Fibroblast of gingiva (primary cell): ENCODE measurements at regions not wholly inside any gene's neighbourhood (a gene's known extent, or its start where the extent isn't known, plus 50 kb on each side); places are given as distances from the start of the nearest gene placed in this dataset.
A peak's percentile ranks its signal among the peaks of the same experiment; 100 is the strongest.

Experiments used
- DNase-seq: peaks from one replicate; pipeline ENCODE4 v3.0.0-alpha.2; 2011; ENCODE audit warnings: low read depth

DNA sequence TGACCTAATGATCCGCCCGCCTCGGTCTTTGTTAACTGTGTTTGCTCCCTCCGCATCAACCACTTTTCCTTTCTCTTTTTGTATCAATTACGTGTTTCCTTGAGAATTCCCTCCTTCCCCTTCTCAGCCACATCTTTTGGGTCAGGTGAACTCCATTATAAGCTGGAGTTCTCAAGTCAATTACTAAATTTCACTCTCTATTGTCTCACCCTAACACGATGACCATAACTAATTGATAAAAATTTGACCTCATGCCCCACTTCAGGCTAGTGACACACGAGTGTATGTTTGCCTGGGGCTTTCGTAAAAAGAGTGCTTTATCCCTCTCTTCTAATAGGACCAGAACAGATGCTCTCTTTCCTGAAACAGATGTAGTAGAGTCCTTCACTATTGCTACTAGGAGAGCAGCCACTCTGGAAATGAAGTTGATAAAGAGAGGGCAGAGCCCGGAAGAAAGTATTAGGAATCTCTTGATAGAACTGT is 403.6 kb upstream of the ANXA10 start:
- DNase-seq = no peak

DNA sequence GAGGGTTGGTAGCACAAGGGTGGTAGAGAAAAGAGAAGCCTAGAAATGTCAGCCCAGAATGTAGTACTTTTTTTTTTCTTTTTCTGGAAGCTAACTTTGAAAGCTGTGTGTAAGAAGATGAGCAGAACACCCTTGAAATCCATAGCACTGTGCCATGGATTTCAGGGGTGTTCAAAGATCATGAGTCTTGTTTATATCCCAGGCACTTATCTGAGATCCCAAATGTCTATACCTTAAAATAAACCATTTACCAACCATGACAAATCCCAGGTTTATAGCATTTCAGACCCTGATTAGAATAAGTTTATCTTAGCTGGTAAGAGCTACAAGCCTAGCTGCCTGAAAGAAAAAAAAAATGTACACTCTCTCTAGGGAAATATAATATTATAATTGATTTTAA is 389.9 kb upstream of the ANXA10 start:
- no peak for DNase-seq

DNA sequence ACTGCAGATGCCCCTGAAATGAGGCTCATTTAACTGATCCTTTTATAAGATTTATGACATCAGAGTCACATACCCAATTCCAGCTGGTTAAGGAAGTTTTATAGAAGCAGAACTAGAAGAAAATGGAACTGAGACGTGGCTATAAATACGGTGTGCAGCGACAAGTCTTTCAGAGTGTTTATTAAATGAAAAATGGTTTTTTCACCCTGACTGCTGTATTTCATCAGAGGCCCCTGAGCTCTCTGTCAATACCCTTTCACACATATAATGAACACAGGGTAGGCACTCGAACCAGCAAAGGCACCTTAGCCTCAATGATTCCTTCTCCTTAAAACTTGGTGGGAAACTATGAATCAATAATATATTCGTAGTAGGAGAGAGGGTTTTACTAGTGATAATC is 380.8 kb upstream of the ANXA10 start:
- DNase-seq = no peak

DNA sequence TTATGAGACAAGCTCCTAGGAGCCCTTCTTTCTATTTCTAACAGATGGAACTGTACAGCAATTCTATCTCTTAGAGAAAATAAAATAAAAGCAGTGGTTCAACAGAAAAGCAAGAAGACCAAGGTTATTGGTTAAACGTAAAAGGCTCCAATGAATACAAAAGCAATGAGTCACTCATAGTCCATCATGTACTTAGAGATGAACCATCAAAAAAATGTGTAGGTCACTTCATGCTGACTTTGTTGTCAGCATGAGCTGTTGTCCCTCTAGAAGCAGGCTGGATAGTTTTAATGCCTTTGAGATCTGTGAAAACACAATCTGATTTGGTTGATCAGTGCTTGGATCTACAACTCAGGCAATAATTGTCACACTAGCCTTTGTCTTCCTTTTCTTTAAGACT is 378.6 kb upstream of the ANXA10 start:
- DNase-seq = no peak

DNA sequence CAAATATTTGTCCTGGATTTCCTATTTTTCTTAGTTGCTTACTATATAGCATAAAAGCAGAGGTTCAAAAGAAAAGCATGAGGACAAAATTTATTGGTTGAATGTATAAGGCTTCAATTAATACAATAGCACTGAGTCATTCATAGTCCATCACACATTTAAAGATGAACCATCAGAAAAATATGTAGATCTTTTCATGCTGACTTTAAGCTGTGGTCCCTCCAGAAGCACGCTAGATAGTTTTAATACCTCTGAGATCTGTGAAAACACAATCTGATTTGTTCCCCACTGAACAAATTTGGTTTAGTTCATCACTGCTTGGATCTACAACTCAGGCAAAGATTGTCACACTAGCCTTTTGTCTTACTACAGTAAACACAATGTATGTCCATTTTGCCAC is 377.2 kb upstream of the ANXA10 start:
- no peak for DNase-seq

DNA sequence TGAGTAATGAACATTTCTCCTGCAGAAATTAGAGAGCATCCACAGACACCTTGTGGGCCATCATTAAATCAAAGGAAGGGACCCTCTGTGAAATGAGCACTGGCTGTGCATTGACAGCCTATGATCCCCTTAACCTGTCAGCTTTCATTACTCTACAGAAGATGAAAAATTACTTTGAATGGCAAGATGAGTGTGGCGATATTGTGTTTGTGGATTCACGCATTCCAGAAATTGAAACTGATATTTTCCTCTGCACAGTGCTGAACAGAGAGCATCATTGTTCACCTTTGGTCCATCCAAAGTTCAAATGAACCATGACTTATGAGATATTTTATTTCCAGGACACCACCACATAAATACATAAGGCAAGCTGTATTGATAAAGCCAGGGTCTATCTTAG is 374.8 kb upstream of the ANXA10 start:
- DNase-seq = no peak

DNA sequence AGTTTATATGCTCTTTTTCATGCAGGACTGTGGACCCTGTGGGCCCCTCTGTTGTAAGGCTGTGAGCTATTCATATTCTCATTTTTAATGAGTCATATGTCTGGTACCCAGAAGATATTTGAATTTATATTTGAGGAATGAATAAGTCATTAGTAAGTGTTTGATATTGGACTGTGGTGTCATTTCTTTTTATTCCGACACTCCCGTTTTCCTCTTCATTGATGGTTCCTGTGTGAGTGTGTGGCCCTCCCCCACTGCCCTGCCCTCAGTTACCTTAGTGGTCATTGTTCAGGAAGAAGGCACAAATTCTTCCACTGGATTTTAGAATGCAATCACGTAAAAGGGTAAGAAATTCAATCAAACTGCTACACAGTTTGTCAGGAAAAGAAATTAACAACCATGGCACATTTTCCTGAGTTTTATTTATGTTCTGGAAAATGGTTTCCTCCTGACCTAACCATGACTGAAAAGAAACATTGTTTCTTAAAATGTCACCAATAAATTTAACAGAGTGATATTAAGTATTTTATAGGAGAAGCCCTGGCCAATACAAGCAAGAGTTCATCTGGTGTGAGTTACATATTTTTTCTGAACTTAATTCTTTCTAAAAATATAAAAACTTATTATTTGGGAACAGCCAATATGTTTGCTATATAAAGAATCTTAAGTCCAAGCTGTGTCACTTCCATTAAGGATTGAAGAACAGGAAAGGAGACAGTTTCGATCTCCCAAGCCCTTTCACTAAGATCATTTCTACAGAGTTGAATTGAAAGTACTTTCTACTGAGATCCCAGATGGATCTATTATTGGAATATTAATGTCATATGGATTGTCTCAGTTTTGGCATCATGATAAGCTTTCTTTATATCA is 370.5 kb upstream of the ANXA10 start:
- DNase-seq = no peak

DNA sequence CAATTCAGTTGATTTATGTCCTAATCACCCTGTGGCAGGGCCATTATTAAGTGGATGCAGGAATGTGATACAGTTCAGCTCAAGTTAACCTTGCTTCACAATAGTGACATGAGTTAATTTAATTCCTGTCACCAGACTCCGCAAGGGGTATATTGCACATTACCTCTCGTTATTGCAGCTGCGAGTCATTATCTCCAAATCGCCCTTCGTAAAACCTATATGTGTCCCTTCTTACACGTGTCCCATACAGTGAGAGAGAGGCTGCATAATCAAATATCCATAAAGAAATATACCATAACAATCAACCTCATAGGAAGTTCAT is 369.9 kb upstream of the ANXA10 start:
- DNase-seq = no peak

DNA sequence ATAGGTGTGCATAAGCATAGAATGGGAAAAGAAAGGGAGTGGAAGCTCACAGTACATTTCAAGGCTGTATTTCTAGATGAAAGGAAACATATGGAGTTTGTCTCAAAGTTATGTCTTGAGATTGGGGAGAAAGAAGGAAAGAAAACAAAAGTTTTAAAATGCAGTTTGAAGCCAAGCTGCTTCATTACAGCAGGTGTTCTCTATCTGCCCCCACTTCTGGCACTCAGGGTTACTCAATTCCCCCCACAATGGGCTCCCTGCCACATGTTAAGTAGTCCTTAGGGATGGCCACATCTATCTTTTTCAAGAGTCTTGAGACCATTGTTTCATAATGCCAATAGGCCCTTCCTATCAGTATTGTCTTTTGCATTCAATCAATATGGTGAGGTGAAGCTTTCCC is 367.4 kb upstream of the ANXA10 start:
- no peak for DNase-seq

DNA sequence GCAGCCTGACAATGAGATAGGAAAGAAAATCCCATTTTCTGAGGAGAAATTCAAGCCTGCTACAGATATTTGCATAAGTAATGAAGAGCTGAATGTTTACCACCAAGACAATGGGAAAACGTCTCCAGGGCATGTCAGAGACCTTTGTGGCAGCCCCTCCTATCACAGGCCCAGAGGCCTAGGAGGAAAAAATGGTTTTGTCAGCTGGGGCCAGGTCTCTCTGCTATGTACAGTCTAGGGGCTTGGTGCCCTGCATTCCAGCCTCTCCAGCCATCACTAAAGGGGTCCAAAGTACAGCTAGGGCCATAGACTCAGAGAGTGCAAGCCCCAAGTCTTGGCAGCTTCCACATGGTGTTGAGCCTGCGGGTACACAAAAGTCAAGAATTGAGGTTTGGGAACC is 361.6 kb upstream of the ANXA10 start:
- DNase-seq = no peak

DNA sequence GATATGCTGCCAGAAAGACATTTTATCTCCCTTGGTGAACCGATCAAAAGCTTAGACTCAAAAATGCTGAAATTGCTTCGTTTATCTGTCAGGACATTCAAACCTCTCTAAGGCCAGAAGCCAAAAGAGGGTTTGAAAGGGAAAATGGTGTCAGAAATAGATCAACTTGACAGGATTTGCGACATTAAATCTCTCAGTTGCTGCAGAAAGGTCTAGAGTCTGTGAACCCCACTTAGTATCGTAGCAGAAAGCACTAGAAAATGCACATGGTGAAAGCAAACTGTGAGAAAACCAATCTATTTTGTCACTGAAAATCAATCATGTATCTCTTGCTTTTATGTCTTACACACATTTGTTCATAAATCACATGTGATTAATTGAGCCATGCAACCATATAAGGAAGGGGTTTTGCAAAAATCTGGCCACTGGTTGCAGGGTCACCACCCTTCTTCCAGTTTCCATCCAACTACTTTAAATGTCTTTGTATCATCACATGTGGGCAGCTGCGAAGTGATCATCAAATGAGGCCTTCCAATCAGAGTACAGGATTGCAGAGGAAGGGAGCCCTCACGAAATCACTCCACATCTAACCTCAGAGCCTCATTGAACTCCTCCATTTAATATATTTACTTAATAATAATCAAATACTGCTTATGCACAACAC is 347.2 kb upstream of the ANXA10 start:
- DNase-seq = no peak

DNA sequence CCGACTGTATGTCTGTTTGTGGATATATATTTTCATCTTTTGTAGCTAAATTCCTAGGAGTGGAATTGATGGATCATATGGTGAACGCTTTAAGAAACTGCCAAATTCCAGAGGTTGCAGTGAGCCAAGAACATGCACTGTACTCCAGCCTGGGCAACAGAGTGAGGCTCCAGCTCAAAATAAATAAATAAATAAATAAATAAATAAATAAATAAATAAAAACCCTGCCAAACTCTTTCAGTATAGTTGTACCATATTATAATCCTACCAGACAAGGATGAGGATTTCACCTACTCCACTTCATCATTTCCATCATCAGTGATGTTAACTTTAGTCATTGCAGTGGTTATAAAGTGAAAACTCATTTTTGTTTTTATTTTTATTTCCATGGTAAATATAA is 325.1 kb upstream of the ANXA10 start:
- DNase-seq = no peak

DNA sequence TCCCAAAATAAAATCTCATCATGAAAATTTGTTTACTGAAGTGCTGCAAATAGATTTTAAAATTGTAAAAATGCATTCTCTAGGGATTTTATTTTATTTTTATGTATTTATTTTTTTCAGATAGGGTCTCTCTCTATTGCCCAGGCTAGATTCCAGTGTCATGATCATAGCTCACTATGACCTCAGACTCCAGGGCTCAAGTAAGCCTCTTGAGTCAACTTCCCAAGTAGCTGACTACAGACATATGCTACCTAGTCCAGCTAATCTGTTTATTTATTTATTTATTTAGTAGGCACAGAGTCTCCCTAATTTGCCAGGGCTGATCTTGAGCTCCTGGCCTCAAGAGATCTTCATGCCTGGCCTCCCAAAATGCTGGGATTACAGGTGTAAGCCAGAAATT is 317.7 kb upstream of the ANXA10 start:
- no peak for DNase-seq

DNA sequence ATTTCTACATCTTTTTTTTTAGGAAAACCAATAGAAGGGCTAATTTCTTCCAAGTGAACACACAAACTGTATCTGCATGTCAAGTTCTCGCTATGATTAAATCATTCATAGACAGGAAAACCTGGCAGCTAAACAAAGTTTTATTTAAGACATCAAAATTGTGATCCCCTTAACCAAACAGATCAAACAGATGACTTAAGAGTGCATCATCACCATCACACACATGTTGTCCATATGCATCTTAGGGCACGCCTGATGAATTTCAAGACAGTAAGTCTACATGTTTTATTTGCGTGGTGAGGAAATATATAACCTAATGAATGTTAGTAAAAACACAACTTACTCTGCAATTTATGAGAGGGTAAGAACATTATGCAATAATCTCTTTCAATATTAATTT is 317.0 kb upstream of the ANXA10 start:
- peak; percentile 1 for DNase-seq

DNA sequence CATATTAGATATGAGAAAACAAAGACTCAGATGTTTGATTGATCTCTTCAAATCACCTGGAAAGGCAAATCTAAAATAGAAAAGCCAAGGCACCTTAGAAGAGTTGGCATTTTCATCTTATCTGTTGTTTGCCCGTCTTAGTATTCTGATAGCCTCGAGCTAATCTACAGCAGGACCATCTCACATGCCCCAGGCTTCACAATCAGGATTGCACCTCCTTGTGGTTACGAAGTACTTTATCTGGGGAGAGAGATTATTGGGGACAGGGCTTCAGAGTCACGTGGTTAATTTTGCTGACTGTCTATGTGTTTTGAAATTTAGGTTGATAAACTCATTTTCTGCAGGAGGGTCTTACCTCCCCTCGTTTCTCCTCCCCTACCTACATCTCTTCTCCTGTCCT is 313.1 kb upstream of the ANXA10 start:
- no peak for DNase-seq

DNA sequence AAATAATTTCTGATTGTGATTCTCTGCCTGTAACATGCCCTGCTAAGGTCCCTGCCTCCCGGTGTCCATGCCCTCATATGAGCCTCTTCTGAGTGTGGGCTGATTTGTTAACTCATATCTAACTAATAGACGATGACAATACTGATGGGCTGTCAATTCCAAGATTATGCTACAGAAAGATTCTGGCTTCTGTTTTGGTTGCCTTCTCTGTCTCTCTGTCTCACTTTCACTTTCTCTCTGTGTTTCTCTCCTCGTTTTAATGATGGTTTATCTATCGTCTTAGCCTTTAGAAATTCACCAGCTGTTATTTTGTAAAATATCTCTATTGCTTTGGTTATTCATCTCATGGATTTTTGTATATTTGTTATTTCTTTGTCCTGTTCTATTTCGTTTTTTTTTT is 312.5 kb upstream of the ANXA10 start:
- no peak for DNase-seq

DNA sequence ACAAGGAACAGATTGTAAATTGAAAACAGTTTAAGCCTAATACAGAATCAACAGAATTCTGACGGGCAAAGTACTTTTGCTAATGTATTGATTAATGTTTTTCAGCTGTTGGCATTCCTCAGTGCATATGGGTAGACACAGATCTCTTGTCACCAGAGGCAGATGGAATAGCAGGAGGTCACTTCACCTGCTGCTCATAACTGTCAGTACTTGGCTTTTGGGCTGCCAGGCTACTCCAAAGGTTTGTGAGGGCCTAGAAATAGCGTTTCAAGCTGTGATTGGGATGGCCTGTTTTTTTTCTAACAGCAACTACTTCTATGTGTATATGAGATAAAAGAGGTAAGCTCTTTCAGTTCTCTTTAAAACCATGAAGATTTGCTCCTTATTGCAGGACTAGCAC is 307.5 kb upstream of the ANXA10 start:
- DNase-seq = no peak

DNA sequence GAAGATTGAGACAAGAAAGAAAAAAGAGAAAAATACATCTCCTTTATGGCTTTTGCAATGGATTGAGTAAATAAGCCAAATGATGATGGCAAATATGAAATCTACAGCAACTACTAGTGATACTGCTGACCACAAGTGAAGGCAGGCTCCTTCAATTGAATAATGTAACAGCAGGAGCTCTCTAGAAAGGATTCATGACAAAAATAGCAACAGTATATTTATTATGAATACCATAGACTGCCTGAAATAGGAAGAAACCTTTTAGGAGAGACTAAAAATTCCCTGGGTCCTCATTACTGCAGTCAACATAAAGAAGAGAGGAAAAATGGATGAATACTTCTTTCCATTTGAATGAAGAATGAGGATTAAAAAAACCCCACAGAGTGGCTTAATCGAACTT is 306.8 kb upstream of the ANXA10 start:
- DNase-seq = no peak

DNA sequence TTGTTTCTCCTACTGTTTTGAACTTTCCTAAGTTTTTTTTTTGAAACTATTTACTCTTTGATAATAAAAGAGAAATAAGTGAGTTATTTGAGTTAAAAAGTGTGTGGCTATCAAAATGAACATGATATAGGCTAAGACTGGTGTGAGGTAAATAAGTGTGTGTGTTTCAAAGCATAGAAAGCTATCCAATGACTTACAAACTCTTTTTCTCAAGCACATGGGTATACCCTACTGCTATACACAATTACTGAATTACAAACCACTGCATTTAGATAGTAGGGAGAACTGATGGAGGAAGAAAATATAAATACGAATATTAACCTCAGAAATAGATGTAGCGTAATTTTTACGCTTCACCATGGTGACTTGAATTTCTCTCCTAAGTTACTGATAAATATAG is 305.8 kb upstream of the ANXA10 start:
- no peak for DNase-seq

DNA sequence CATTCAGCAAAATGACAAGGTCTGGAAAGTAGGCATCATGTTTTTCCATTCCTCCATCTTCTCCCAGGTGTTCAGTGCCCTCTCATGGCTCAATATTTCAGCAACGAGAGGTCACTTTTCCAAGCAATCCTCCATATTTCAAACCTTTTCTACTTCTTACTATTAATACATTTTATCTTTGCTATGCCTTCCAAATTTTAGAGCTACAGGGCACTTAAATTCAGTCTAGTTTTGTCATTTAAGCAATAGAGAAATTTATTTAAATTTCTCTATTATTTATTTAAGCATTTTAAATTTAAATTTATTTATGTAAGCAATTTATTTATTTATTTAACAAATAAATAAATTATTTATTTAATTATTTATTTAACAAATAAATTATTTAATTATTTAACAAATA is 305.1 kb upstream of the ANXA10 start:
- DNase-seq = no peak

DNA sequence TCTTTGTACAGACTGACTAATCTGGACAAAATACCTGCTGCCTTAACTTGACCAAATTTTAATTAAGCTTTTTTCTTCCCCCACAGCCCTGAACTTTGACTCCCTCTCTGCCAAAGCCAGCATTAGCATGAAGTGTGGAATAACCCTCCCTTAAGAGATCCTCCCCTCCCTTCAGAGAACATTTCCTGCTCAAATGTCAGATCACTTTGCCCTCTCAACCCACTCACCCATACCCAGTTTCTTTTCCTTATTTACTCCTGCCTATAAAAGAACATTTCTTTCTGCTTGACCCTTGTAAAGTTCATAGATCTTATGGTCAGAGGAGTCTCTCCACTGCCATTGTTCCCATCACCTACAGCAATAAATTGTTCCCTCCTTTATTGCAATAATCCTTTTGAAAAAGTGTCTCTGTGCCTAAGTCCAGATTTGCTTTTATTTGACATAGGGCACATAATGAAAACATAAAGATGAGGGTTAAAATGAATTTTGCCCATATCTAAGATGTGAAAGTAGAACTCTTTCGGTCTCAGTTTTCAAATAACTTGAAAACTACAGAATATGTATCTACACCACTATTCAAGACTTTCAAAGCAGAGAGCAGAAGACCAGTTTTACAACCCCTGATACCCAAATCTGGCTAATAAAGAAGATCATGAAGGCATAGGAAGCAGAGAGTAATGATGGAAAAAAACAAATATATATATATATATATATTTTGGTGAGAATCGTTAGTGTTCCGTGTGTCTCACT is 289.7 kb upstream of the ANXA10 start:
- no peak for DNase-seq

DNA sequence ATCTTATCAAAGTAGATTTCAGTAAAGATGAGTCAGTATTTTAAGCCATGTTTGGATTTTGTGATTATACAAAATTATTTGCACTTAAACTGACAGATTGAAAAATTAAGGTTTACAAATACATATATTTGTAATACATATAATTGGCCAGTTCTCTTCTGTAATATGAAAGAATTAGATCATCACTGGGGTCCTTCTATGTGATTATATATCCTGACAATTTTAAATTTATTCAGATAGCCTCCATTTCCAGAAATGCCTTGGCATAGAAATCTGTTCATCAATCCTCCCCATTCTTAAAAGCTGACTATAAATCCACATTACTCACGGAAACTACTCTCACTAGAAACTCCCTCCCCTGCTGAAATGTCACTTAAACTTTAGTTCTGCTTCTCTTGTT is 280.4 kb upstream of the ANXA10 start:
- no peak for DNase-seq

DNA sequence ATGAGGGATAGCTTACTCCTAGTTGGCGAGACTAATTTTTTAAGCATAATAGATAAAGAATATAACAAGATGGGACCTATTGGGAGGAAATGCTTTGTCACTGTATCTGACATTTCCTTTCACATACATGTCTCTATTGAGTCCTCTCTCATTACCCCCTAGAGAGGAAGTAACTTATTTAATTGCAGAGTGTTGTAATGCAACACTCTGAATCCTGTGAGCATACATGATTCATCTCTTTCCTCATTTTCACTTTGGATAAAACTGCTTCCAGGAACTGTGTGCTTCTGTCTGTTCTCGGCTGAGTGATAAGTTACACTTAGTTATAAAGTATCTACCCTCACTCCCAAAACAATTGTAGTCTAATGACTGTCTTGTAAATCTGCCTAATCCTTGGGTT is 266.1 kb upstream of the ANXA10 start:
- peak; percentile 21 for DNase-seq
